ENCODE measurements at regions not wholly inside any gene's neighbourhood (a gene's known extent, or its start where the extent isn't known, plus 50 kb on each side); places are given as distances from the start of the nearest gene placed in this dataset.

DNA sequence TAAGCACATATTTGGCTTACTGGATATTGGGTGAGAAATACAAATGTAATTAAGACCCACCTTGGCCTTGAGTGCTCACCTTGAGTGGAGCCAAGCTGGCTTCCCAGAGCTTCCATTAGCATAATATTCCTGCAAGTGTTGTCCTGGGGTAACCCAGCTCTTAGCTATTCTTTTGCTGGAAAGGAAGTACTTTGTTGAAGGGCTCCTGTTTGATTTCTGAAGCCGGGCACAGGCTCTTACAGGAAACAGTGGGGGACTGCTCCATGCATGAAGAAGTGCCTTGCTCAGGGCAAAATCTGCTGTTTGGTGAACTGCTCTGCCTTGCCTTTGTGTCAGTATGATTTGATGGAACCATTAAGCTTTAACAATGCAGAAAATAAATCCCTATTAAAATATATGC, 325.4 kb downstream of the SMAD2 start:
- BruUV-seq (replicated peaks), result no TSS peak
- CTCF ChIA-PET, result interaction anchor here (0.6 kb wide), 1 partner anchor 354 kb away, joined by 5 read pairs; no protein-coding TSS in a partner anchor
- TF ChIP-seq, protein P1, sequence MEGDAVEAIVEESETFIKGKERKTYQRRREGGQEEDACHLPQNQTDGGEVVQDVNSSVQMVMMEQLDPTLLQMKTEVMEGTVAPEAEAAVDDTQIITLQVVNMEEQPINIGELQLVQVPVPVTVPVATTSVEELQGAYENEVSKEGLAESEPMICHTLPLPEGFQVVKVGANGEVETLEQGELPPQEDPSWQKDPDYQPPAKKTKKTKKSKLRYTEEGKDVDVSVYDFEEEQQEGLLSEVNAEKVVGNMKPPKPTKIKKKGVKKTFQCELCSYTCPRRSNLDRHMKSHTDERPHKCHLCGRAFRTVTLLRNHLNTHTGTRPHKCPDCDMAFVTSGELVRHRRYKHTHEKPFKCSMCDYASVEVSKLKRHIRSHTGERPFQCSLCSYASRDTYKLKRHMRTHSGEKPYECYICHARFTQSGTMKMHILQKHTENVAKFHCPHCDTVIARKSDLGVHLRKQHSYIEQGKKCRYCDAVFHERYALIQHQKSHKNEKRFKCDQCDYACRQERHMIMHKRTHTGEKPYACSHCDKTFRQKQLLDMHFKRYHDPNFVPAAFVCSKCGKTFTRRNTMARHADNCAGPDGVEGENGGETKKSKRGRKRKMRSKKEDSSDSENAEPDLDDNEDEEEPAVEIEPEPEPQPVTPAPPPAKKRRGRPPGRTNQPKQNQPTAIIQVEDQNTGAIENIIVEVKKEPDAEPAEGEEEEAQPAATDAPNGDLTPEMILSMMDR (IDR thresholded peaks at IDR 0.05; ENCODE audit: unreplicated experiment), result no peak
- intact Hi-C loops (cut with micrococcal nuclease; ENCODE audit: unreplicated experiment), result no loop called here
- Mint-ChIP-seq H3K27me3 (ENCODE audit: unreplicated experiment) (peaks cover 85% of the 10 kb centered on the region), H3K27ac (ENCODE audit: unreplicated experiment) (no peak overlapping the region), H3K9me3 (ENCODE audit: low read depth, unreplicated experiment) (peaks cover 5% of the 10 kb centered on the region), H3K4me1 (ENCODE audit: low read depth, unreplicated experiment) (no peaks in the 10 kb centered on the region), H3K36me3 (ENCODE audit: insufficient read depth, unreplicated experiment) (no peaks in the 10 kb centered on the region), H3K4me3 (ENCODE audit: low read depth, unreplicated experiment) (no peak overlapping the region)
- no peak for DNase-seq

DNA sequence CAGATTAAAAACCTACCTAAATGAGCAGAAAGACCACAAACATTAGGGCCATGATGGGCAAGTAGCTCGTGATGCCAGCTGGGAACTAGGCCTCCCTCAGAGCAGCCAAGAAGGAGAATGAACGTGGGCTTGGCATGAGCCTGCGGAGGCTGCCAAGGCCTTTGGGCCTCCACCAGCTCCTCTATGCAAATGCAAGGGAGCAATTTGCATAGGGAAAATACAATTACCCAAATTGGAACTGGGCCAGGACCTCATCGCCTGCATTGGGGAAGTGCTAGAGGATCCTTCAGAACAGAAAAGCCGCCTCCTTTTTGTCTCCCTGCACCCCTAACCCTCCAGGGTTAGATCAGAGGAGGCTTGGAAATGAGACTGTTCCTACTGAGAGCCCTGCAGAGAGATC, 326.4 kb downstream of the SMAD2 start:
- CTCF ChIA-PET, result no interaction called here
- intact Hi-C loops (cut with micrococcal nuclease; ENCODE audit: unreplicated experiment), result no loop called here
- BruUV-seq (replicated peaks), result no TSS peak
- no peak overlapping the region for H3K27ac Mint-ChIP-seq (ENCODE audit: unreplicated experiment)
- H3K9me3 Mint-ChIP-seq (ENCODE audit: low read depth, unreplicated experiment), result peaks cover 5% of the 10 kb centered on the region
- peaks cover 90% of the 10 kb centered on the region for H3K27me3 Mint-ChIP-seq (ENCODE audit: unreplicated experiment)
- no peaks in the 10 kb centered on the region for H3K4me1 Mint-ChIP-seq (ENCODE audit: low read depth, unreplicated experiment)
- no peak overlapping the region for H3K4me3 Mint-ChIP-seq (ENCODE audit: low read depth, unreplicated experiment)
- no peak for DNase-seq
- no peaks in the 10 kb centered on the region for H3K36me3 Mint-ChIP-seq (ENCODE audit: insufficient read depth, unreplicated experiment)
- TF ChIP-seq, protein P1 (IDR thresholded peaks at IDR 0.05; ENCODE audit: unreplicated experiment), result no peak

DNA sequence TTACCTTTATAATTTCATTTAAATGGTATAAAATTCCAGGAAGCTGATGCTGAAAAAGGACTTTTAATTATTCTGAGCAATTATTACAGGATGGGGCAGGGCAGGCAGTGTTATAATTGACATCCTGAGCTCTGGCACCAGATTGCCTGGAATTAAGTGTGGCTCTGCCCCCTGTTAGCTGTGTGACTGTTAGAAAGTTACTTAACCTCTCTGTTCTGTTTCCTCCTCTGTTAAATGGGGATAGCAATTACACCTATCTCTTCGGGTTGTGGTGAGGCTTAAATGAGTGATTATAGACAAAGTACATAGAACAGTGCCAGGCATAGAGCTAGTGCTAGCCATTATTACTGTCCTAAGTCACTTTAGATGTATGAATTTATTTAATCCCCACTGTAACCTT, 327.3 kb downstream of the SMAD2 start:
- BruUV-seq (replicated peaks), result no TSS peak
- no peak overlapping the region for H3K27ac Mint-ChIP-seq (ENCODE audit: unreplicated experiment)
- H3K4me3 Mint-ChIP-seq (ENCODE audit: low read depth, unreplicated experiment), result no peak overlapping the region
- no peak for DNase-seq
- peaks cover 81% of the 10 kb centered on the region for H3K27me3 Mint-ChIP-seq (ENCODE audit: unreplicated experiment)
- CTCF ChIA-PET, result no interaction called here
- intact Hi-C loops (cut with micrococcal nuclease; ENCODE audit: unreplicated experiment), result no loop called here
- no peaks in the 10 kb centered on the region for H3K4me1 Mint-ChIP-seq (ENCODE audit: low read depth, unreplicated experiment)
- H3K9me3 Mint-ChIP-seq (ENCODE audit: low read depth, unreplicated experiment), result peaks cover 3% of the 10 kb centered on the region
- no peaks in the 10 kb centered on the region for H3K36me3 Mint-ChIP-seq (ENCODE audit: insufficient read depth, unreplicated experiment)
- TF ChIP-seq, protein P1 (IDR thresholded peaks at IDR 0.05; ENCODE audit: unreplicated experiment), result no peak

DNA sequence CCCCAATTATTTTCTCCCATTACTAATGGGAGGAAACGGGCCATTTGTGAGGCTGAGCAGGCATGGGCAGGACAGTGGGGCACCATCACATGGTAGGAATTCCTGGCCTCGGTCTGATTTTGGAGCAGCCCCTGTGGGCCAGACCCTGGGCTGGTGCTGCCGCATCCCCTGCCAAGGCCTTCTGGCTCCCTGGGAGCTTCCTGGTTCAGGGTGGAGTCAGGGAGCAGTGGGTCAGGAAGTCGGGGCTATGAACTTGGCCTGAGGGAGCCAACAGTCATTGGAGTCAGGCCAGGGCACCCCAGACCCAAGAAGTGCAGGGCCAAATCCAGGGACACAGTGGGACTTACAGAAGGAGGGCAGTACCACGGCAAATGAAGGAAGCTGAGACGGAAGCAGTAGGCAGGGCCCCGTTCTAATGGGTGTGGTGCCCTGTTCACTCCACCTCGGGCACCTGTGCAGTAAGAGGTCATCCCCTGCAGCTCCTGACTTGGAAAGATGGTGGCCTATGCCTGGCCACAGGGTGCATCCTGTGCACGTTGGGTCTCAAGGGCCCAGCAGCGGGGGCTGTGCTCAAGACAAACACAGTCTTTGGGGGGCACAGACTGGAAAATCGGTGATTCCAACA, 328.1 kb downstream of the SMAD2 start:
- no peaks in the 10 kb centered on the region for H3K4me1 Mint-ChIP-seq (ENCODE audit: low read depth, unreplicated experiment)
- no peaks in the 10 kb centered on the region for H3K36me3 Mint-ChIP-seq (ENCODE audit: insufficient read depth, unreplicated experiment)
- CTCF ChIA-PET, result no interaction called here

More for the DNA sequence above, 328.1 kb downstream of the SMAD2 start:
- no TSS peak for BruUV-seq (replicated peaks)
- H3K4me3 Mint-ChIP-seq (ENCODE audit: low read depth, unreplicated experiment), result no peak overlapping the region
- no peak for DNase-seq
- TF ChIP-seq, protein P1 (IDR thresholded peaks at IDR 0.05; ENCODE audit: unreplicated experiment), result no peak
- no peak overlapping the region for H3K27ac Mint-ChIP-seq (ENCODE audit: unreplicated experiment)
- peaks cover 3% of the 10 kb centered on the region for H3K9me3 Mint-ChIP-seq (ENCODE audit: low read depth, unreplicated experiment)
- H3K27me3 Mint-ChIP-seq (ENCODE audit: unreplicated experiment), result peaks cover 73% of the 10 kb centered on the region
- intact Hi-C loops (cut with micrococcal nuclease; ENCODE audit: unreplicated experiment), result no loop called here

Data from Calu3 (cell line).